A673 (cell line): ENCODE measurements at regions not wholly inside any gene's neighbourhood (a gene's known extent, or its start where the extent isn't known, plus 50 kb on each side); places are given as distances from the start of the nearest gene placed in this dataset.

Source experiments
- CTCF ChIP-seq: fragments of 300-800, 200-600 bp; sonication (generic); conservative IDR thresholded peaks from 2 replicates; pipeline ENCODE4 v1.5.1; 2017; ENCODE audit warnings: low read depth, mild to moderate bottlenecking, antibody characterized with exemption, low read length, moderate library complexity, mixed read lengths
- EZH2 ChIP-seq: fragments of 200-600 bp; sonication (generic); IDR thresholded peaks from 2 replicates; pipeline ENCODE4 v1.6.1; 2017; ENCODE audit warnings: borderline replicate concordance, low read depth, mild to moderate bottlenecking, mixed read lengths, antibody characterized with exemption, low read length; ENCODE audit not compliant: poor library complexity, severe bottlenecking

DNA sequence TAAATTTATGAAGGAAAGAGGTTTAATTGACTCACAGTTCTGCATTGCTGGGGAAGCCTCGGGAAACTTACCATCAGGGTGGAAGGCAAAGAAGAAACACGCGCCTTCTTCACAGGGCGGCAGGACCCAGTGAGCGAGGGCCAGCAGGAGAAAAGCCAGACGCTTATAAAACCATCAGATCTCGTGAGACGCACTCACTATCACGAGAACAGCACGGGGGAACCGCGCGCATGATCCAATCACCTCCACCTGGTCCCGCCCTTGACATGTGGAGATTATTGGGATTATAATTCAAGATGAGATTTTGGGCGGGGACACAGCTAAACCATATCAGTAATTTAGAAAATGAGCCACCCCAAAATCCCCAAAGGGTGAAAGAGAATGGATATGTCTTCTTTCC is 187.1 kb downstream of the RAP2A start:
- TF ChIP-seq CTCF (no peak), EZH2 (no peak)
